ENCODE measurements at regions not wholly inside any gene's neighbourhood (a gene's known extent, or its start where the extent isn't known, plus 50 kb on each side); places are given as distances from the start of the nearest gene placed in this dataset.

GRCh38 chr3:157573780-157574378, 70.7 kb upstream of the VEPH1 start:
- ChIA-PET POLR2A (interaction anchor here (0.8 kb wide), 1 partner anchor 42 kb away, joined by 4 read pairs; no protein-coding TSS in a partner anchor), CTCF (ENCODE audit: low intra/inter-chr PET ratio) (interaction anchor here (2.2 to 3.9 kb wide), 2 partner anchors 41 to 370 kb away, joined by 9 to 21 read pairs; no protein-coding TSS in a partner anchor)
- no peak overlapping the region for H3K4me3 ChIP-seq
- BruUV-seq (replicated peaks), result no TSS peak
- TF ChIP-seq POLR2H (tag; IDR thresholded peaks at IDR 0.05; ENCODE audit: low read depth) (no peak), JUND (IDR thresholded peaks at IDR 0.05; ENCODE audit: borderline replicate concordance, low read depth, low read length) (no peak), JUND (tag; IDR thresholded peaks at IDR 0.05; ENCODE audit: borderline replicate concordance, low read depth, low read length) (0 out of 3 replicates have a peak, but pooled peaks have one; percentile 7), POLR3A (IDR thresholded peaks at IDR 0.05; ENCODE audit: borderline replicate concordance, extremely low read depth, insufficient read depth, insufficient read length) (no peak), ATF7 (IDR thresholded peaks at IDR 0.05) (no peak), E4F1 (CRISPR knock-in tag; IDR thresholded peaks at IDR 0.05; ENCODE audit: borderline replicate concordance) (no peak), FOSL1 (tag; conservative IDR thresholded peaks at IDR 0.05) (peak; percentile 58), CEBPG (CRISPR knock-in tag; IDR thresholded peaks at IDR 0.05) (no peak), CEBPG (tag; conservative IDR thresholded peaks at IDR 0.05 in 1 of 2, IDR thresholded peaks at IDR 0.05 in 1 of 2) (no peak), PTTG1 (tag; IDR thresholded peaks at IDR 0.05; ENCODE audit: low read depth) (no peak)
- no peak for DNase-seq (ENCODE audit: extremely low read depth in 1 of 4, low spot score in 3 of 4)
- no peak overlapping the region for H3K4me2 ChIP-seq (ENCODE audit: insufficient read depth, low read length)
- intact Hi-C loops (cut with micrococcal nuclease) (loop anchor here (2.0 kb wide), 1 partner anchor 369 kb away; no protein-coding TSS in a partner anchor), in situ Hi-C loops (cut with MboI) (no loop called here)
- no peak overlapping the region for H2AFZ ChIP-seq (ENCODE audit: low read depth, low read length)
- FAIRE-seq, result no peak
- no peaks in the 10 kb centered on the region for H4K20me1 ChIP-seq (replicated peaks; ENCODE audit: control insufficient read depth, insufficient read depth, low read length)
- H3K27ac ChIP-seq (ENCODE audit: extremely low read depth, low read depth, low read length), result no peak overlapping the region
- no peaks in the 10 kb centered on the region for H3K9me1 ChIP-seq (ENCODE audit: control insufficient read depth, insufficient read depth, low read length)
- no peak overlapping the region for H3K9ac ChIP-seq (ENCODE audit: insufficient read depth in 1 of 2, low read depth in 2 of 2, low read length in 2 of 2)
- H3K79me2 ChIP-seq (ENCODE audit: control insufficient read depth, insufficient read depth, low read length), result no peaks in the 10 kb centered on the region
- H3K4me1 ChIP-seq (replicated peaks in 1 of 2; ENCODE audit: control insufficient read depth in 2 of 2, insufficient read depth in 2 of 2, low read length in 2 of 2), result no peaks in the 10 kb centered on the region
- H3K36me3 ChIP-seq (ENCODE audit: control insufficient read depth, insufficient read depth, low read length), result no peaks in the 10 kb centered on the region
- no peak for ATAC-seq
- no peaks in the 10 kb centered on the region for H3K27me3 ChIP-seq (ENCODE audit: control insufficient read depth in 2 of 2, insufficient read depth in 2 of 2, low read length in 2 of 2)
- 0% methylated on average over 1 of the region's 1 CpG for WGBS (ENCODE audit: insufficient coverage, low coverage, missing lambda C conversion rate)
- H3K9me3 ChIP-seq (replicated peaks; ENCODE audit: control insufficient read depth, insufficient read depth, low read depth, low read length), result no peaks in the 10 kb centered on the region
